ENCODE measurements at regions not wholly inside any gene's neighbourhood (a gene's known extent, or its start where the extent isn't known, plus 50 kb on each side); places are given as distances from the start of the nearest gene placed in this dataset.
A peak's percentile ranks its signal among the peaks of the same experiment; 100 is the strongest.

DNA sequence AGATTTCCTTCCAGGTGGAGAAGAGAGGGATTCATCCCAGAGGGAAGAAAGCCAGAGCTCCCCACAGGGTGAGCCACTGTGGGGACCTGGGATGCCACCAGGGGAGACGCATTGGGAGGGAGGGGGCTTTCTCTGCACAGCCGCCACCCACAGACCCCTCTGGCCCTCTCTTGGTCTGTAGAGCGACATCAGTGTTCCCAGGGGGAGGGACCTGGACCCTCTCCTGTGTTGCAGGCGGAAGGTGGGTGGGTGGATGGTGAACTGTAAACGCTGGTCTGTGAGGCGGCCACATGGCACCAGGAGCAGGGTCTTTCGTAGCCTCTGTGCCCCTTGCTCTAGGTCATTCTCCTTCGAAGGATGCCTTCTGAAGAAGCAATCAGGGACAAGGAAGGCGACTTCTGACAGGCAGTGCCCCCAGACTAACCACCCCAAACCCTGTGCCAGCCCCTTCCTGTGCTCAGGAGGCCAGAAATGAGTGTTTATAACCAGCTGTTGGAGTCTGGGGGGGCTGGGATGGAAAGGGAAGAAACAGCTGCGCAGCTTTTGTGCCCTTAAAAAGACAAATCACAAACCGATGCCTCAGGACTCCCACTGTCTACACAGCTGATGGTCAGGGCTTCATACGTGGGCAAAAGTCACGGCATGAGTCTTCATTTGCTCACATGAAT, 121.4 kb upstream of the ZBTB40 start:
- no peak for DNase-seq
- H3K36me3 ChIP-seq, result no peaks in the 10 kb centered on the region
- no peak overlapping the region for H3K4me3 ChIP-seq
- intact Hi-C loops (cut with DNase I; ENCODE audit: low total_unique reads), result no loop called here
- no peak overlapping the region for H3K27ac ChIP-seq
- no peak for TF ChIP-seq POLR2A (IDR thresholded peaks at IDR 0.05)
- TF ChIP-seq, protein P1, sequence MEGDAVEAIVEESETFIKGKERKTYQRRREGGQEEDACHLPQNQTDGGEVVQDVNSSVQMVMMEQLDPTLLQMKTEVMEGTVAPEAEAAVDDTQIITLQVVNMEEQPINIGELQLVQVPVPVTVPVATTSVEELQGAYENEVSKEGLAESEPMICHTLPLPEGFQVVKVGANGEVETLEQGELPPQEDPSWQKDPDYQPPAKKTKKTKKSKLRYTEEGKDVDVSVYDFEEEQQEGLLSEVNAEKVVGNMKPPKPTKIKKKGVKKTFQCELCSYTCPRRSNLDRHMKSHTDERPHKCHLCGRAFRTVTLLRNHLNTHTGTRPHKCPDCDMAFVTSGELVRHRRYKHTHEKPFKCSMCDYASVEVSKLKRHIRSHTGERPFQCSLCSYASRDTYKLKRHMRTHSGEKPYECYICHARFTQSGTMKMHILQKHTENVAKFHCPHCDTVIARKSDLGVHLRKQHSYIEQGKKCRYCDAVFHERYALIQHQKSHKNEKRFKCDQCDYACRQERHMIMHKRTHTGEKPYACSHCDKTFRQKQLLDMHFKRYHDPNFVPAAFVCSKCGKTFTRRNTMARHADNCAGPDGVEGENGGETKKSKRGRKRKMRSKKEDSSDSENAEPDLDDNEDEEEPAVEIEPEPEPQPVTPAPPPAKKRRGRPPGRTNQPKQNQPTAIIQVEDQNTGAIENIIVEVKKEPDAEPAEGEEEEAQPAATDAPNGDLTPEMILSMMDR (IDR thresholded peaks at IDR 0.05), result no peak
- no peaks in the 10 kb centered on the region for H3K9me3 ChIP-seq
- H3K27me3 ChIP-seq, result no peaks in the 10 kb centered on the region
- no peaks in the 10 kb centered on the region for H3K4me1 ChIP-seq

DNA sequence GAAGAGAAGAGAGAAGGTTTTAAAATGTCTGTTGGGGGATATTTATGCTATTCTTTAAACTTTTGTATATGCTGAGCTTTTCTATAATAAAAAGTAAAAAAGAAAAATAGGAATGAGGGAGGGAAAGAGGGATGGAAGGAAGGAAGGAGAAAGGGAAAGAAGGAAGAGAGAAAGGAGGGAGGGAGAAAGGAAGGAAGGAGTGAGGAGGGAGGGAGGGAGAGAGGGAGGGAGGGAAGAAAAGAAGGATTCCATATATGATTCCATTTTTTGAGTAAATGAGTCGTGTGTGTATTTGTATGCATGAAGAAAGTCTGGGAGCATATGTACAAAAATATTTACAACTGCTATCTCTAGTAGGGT, 120.9 kb upstream of the ZBTB40 start:
- intact Hi-C loops (cut with DNase I; ENCODE audit: low total_unique reads), result no loop called here
- no peaks in the 10 kb centered on the region for H3K36me3 ChIP-seq
- TF ChIP-seq POLR2A (IDR thresholded peaks at IDR 0.05), result no peak
- TF ChIP-seq, protein P1 (IDR thresholded peaks at IDR 0.05), result no peak
- no peaks in the 10 kb centered on the region for H3K27me3 ChIP-seq
- no peak overlapping the region for H3K27ac ChIP-seq
- H3K4me1 ChIP-seq, result no peaks in the 10 kb centered on the region
- H3K9me3 ChIP-seq, result no peaks in the 10 kb centered on the region
- DNase-seq, result no peak
- H3K4me3 ChIP-seq, result no peak overlapping the region

DNA sequence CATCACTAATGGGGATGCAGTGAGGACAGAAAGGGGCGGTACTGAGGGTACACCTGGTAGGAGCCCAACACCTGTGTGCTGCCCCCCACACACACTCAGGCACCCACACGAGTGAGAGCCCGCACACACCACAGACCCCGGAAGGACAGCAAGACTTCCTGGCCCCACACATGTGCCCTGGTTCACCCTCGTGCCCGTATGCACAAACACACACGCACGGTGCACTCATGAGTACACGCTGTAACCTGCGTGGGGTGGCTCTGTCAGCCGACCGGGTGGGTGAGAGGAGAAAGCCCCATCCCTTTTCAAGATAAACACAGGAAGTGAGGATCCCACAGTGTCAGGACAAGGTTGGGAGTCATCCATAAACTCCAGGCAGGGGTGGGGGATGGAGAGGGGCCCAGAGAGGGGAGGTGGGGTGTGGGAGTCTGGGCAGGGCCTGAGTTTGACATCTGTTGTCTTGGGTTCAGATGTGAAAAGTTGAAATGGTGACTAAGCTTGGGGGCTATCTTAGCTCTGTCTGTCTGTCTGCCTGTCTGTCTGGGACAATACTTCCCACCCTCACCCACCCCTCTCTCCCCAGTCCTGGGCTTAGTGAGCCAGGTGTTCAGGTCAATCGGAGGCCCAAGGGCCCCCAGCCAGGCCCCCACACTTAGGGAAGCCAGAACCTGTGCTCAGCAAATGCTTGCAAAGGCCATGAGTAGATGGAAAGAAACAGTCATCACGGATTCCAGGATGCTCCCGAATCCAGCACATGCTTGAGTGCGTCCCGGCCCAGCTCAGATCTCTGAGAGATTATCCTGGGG, 119.8 kb upstream of the ZBTB40 start:
- Histone ChIP-seq H3K27ac (no peak overlapping the region), H3K4me1 (no peaks in the 10 kb centered on the region), H3K27me3 (no peaks in the 10 kb centered on the region), H3K36me3 (no peaks in the 10 kb centered on the region), H3K4me3 (no peak overlapping the region), H3K9me3 (no peaks in the 10 kb centered on the region)
- no peak for DNase-seq
- TF ChIP-seq, protein P1 (IDR thresholded peaks at IDR 0.05), result no peak
- TF ChIP-seq POLR2A (IDR thresholded peaks at IDR 0.05), result no peak
- intact Hi-C loops (cut with DNase I; ENCODE audit: low total_unique reads), result no loop called here

DNA sequence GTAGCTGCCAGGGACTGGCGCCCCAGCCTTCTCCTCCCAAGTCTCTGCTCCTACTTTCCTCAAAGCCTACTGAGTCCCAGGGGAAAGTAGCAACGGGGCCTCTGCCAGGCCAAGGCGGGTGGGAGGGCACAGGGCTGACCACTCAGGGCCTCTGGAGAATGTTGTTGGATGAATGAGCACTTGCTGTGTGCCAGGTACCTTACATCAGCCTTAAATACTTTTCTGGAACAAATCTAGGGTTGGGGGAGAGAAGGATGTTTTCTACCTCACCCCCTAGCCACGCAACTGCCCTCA, 119.3 kb upstream of the ZBTB40 start:
- H3K27me3 ChIP-seq, result no peaks in the 10 kb centered on the region
- intact Hi-C loops (cut with DNase I; ENCODE audit: low total_unique reads), result no loop called here
- H3K27ac ChIP-seq, result no peak overlapping the region
- DNase-seq, result peak in 1 of 2 donors; percentile 31
- no peak overlapping the region for H3K4me3 ChIP-seq
- TF ChIP-seq, protein P1 (IDR thresholded peaks at IDR 0.05), result no peak
- TF ChIP-seq POLR2A (IDR thresholded peaks at IDR 0.05), result no peak
- no peaks in the 10 kb centered on the region for H3K9me3 ChIP-seq
- no peaks in the 10 kb centered on the region for H3K36me3 ChIP-seq
- no peaks in the 10 kb centered on the region for H3K4me1 ChIP-seq

DNA sequence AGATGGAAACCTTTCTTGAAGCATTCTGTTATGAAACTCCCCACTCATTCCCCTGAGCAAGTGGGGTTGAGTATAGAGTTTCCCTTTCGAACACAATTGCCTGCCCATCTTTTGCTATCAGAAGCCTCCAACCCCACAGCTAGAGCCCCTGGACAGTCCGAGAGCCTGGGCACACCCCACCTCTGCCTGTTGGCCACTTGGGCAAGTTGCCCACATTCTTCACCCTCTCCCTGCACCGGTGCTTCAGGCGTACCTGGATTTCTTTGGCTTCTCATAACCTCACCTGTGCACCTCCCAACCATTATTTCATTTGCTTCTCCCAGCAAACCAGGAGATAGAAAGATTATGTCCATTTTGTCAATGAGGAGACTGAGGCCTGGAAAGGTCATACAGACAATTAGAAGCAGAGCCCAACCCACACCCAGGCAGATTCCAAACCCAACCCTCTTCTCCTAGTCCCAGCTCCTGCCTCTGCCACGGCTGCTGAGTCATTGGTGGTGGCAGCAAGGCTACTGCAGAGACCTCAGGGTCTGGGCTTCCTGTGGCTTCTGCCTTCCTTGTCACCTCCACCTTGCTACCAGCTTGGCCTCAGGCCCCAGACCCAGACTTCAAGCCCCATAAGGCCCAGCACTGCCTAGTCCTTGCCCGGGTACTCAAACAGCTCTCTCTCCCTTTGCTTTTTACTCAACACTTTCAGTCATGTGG, 118.7 kb upstream of the ZBTB40 start:
- TF ChIP-seq, protein P1 (IDR thresholded peaks at IDR 0.05), result no peak
- no peak for TF ChIP-seq POLR2A (IDR thresholded peaks at IDR 0.05)
- DNase-seq, result no peak
- H3K4me3 ChIP-seq, result no peak overlapping the region
- no peak overlapping the region for H3K27ac ChIP-seq
- no peaks in the 10 kb centered on the region for H3K36me3 ChIP-seq
- no peaks in the 10 kb centered on the region for H3K9me3 ChIP-seq
- no peaks in the 10 kb centered on the region for H3K4me1 ChIP-seq
- intact Hi-C loops (cut with DNase I; ENCODE audit: low total_unique reads), result no loop called here
- H3K27me3 ChIP-seq, result no peaks in the 10 kb centered on the region

All from uterus (tissue), 3 donors.